ENCODE measurements at regions not wholly inside any gene's neighbourhood (a gene's known extent, or its start where the extent isn't known, plus 50 kb on each side); places are given as distances from the start of the nearest gene placed in this dataset.

GRCh38 chr5:163815240-163815791 is 309.9 kb downstream of the MAT2B start:
- Histone ChIP-seq H3K9ac (ENCODE audit: insufficient read depth, low read depth, low read length) (no peak overlapping the region), H3K9me3 (ENCODE audit: low read length) (no peaks in the 10 kb centered on the region), H3K36me3 (replicated peaks in 1 of 2; ENCODE audit: control insufficient read depth in 1 of 2, insufficient read depth in 2 of 2, low read length in 2 of 2) (no peaks in the 10 kb centered on the region), H3K4me3 (replicated peaks in 1 of 3; ENCODE audit: insufficient read depth in 1 of 3, low read depth in 2 of 3, low read length in 3 of 3) (no peak overlapping the region), H3K4me1 (ENCODE audit: insufficient read depth, low read length) (no peaks in the 10 kb centered on the region), H3K4me2 (ENCODE audit: low read depth, low read length) (no peak overlapping the region), H2AFZ (ENCODE audit: low read length) (no peak overlapping the region), H3K79me2 (ENCODE audit: insufficient read depth, low read length) (no peaks in the 10 kb centered on the region), H4K20me1 (ENCODE audit: insufficient read depth, low read length) (no peaks in the 10 kb centered on the region), H3K27ac (ENCODE audit: extremely low read length, insufficient read depth, low read length) (no peak overlapping the region), H3K27me3 (ENCODE audit: control insufficient read depth in 1 of 2, insufficient read depth in 2 of 2, low read length in 2 of 2) (no peaks in the 10 kb centered on the region)
- ChIA-PET CTCF (ENCODE audit: low intra/inter-chr PET ratio, low total read pairs) (no interaction called here), POLR2A (no interaction called here)
- no TSS peak for BruUV-seq (replicated peaks)
- in situ Hi-C loops (cut with HindIII; ENCODE audit: extremely low pct_ligation_motif_present, low pct_unique_long_range_greater_than_20kb): no loop called here
- ATAC-seq (no peak), FAIRE-seq (no peak), DNase-seq (ENCODE audit: low spot score) (no peak)
- intact Hi-C loops (cut with micrococcal nuclease; ENCODE audit: unreplicated experiment): no loop called here
- TF ChIP-seq ZNF639 (CRISPR knock-in tag; conservative IDR thresholded peaks at IDR 0.05) (no peak), POLR2G (IDR thresholded peaks at IDR 0.05; ENCODE audit: low read depth, low read length) (no peak), ATF1 (CRISPR knock-in tag; IDR thresholded peaks at IDR 0.05) (no peak), ZNF619 (CRISPR knock-in tag; IDR thresholded peaks at IDR 0.05) (no peak), ZNF75D (CRISPR knock-in tag; IDR thresholded peaks at IDR 0.05; ENCODE audit: borderline replicate concordance) (no peak), SMC3 (IDR thresholded peaks at IDR 0.05; ENCODE audit: low read length) (no peak), PRDM4 (CRISPR knock-in tag; IDR thresholded peaks at IDR 0.05; ENCODE audit: borderline replicate concordance) (no peak), PAWR (CRISPR knock-in tag; IDR thresholded peaks at IDR 0.05; ENCODE audit: borderline replicate concordance) (no peak), REXO4 (CRISPR knock-in tag; IDR thresholded peaks at IDR 0.05; ENCODE audit: borderline replicate concordance) (no peak), SP5 (CRISPR knock-in tag; IDR thresholded peaks at IDR 0.05; ENCODE audit: borderline replicate concordance, low read depth) (no peak), KLF15 (CRISPR knock-in tag; IDR thresholded peaks at IDR 0.05; ENCODE audit: borderline replicate concordance) (no peak), ZBTB21 (CRISPR knock-in tag; IDR thresholded peaks at IDR 0.05) (no peak), ZSCAN30 (CRISPR knock-in tag; IDR thresholded peaks at IDR 0.05) (no peak), PCBP1 (IDR thresholded peaks at IDR 0.05; ENCODE audit: borderline replicate concordance, low read depth, low read length) (no peak)
